Upper lobe of right lung (tissue), 1 donor: ENCODE measurements at regions not wholly inside any gene's neighbourhood (a gene's known extent, or its start where the extent isn't known, plus 50 kb on each side); places are given as distances from the start of the nearest gene placed in this dataset.

Experiments
- ATAC-seq: fragments of 200-7000 bp; cut with Tn5 transposase; one replicate; pipeline ENCODE4 v1.9.1; 2020; ENCODE audit warnings: mild to moderate bottlenecking, moderate library complexity
- DNase-seq: peaks from one replicate; pipeline ENCODE4 v3.0.0-alpha.2; 2020
- H3K27ac ChIP-seq: fragments of 200-600 bp; one replicate; pipeline ENCODE4 v1.8.0; 2022
- H3K27me3 ChIP-seq: fragments of 200-600 bp; one replicate; pipeline ENCODE4 v1.8.0; 2022; ENCODE audit warnings: mild to moderate bottlenecking
- H3K36me3 ChIP-seq: fragments of 200-600 bp; one replicate; pipeline ENCODE4 v1.8.0; 2022
- H3K4me1 ChIP-seq: fragments of 200-600 bp; one replicate; pipeline ENCODE4 v1.8.0; 2022
- H3K4me3 ChIP-seq: fragments of 200-600 bp; one replicate; pipeline ENCODE4 v1.8.0; 2022; ENCODE audit warnings: mild to moderate bottlenecking
- H3K9me3 ChIP-seq: fragments of 200-600 bp; one replicate; pipeline ENCODE4 v1.8.0; 2022
- intact Hi-C: fragments of 100-400 bp; cut with DNase I; formaldehyde crosslinking; loops from one replicate; pipeline ENCODE4 v1.11.0; 2022
- TF ChIP-seq, protein P1 (sequence below): fragments of 200-600 bp; IDR thresholded peaks from one replicate; pipeline ENCODE4 v1.8.0; 2022; ENCODE audit warnings: antibody characterized with exemption
- donor health status: DM: no; HTN: yes; CAD: no; lungs with severe emphysema.

DNA sequence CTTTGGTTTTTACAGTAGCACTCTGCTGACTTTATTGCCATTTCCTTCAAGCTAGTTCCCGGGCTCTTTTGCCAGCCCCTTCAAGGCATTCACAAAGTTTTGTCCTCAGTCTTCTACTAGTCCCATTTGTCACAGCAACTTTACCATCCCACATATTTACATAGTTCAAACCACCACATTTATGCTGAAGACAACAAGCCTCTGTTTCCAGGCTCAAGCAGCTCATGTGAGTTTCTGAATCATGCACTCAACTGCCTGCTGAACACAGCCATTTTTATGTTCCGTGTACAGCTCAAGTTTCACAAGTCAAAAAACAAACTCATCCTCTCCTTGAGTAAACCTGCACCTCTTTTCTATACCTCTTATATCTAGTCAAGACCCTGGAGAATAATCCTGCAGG lies 977.0 kb upstream of the SLC10A2 start:
- DNase-seq (no peak), ATAC-seq (no peak)
- Histone ChIP-seq H3K36me3 (no peaks in the 10 kb centered on the region), H3K4me1 (no peaks in the 10 kb centered on the region), H3K27me3 (no peaks in the 10 kb centered on the region), H3K9me3 (no peaks in the 10 kb centered on the region), H3K27ac (no peak overlapping the region), H3K4me3 (no peak overlapping the region)
- TF ChIP-seq, protein P1, sequence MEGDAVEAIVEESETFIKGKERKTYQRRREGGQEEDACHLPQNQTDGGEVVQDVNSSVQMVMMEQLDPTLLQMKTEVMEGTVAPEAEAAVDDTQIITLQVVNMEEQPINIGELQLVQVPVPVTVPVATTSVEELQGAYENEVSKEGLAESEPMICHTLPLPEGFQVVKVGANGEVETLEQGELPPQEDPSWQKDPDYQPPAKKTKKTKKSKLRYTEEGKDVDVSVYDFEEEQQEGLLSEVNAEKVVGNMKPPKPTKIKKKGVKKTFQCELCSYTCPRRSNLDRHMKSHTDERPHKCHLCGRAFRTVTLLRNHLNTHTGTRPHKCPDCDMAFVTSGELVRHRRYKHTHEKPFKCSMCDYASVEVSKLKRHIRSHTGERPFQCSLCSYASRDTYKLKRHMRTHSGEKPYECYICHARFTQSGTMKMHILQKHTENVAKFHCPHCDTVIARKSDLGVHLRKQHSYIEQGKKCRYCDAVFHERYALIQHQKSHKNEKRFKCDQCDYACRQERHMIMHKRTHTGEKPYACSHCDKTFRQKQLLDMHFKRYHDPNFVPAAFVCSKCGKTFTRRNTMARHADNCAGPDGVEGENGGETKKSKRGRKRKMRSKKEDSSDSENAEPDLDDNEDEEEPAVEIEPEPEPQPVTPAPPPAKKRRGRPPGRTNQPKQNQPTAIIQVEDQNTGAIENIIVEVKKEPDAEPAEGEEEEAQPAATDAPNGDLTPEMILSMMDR, result no peak
- intact Hi-C loops, result no loop called here

DNA sequence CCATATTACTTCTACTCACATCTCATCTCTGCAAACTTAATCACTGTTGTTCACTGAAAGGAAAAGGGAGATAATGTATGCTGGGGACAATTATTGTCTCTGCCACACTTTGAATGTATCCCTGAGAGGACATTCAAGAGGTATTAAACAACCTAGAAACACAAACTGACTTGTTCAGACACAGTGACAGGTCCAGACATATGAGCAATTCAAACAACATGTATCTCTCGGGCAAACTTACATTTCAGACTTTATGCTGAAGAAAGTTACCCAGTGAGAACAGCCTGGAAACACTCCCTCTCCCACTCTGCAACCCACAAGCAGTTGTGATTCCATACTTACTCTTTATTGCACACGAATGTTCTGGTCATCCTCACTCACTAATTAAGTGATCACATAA lies 968.7 kb upstream of the SLC10A2 start:
- H3K4me3 ChIP-seq, result no peak overlapping the region
- ATAC-seq, result no peak

DNA sequence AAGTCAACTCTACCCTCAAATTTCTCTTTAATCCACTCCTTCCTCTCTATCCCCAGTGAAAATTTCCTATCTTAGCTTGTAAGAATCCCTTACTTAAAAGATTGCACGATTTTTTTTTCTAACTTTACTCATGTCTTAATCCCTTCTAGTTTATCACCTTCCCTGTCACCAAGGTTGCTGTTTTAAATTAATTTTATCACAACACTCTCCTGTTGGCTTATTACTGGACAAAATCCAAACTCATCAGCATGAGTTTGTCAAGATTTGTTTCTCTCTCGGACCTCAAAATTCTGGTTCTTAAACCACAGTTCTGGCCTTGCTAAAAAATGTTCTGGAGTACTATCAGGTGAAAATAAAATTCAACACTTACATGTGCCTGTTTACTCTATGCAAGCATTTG lies 959.1 kb upstream of the SLC10A2 start:
- TF ChIP-seq, protein P1, result no peak
- Histone ChIP-seq H3K27me3 (no peaks in the 10 kb centered on the region), H3K36me3 (no peaks in the 10 kb centered on the region), H3K27ac (no peak overlapping the region), H3K4me3 (no peak overlapping the region), H3K4me1 (no peaks in the 10 kb centered on the region), H3K9me3 (no peaks in the 10 kb centered on the region)
- DNase-seq (no peak), ATAC-seq (no peak)
- intact Hi-C loops, result no loop called here

More for the DNA sequence above, 968.7 kb upstream of the SLC10A2 start:
- TF ChIP-seq, protein P1, result no peak
- intact Hi-C loops, result no loop called here
- H3K36me3 ChIP-seq, result no peaks in the 10 kb centered on the region
- no peaks in the 10 kb centered on the region for H3K9me3 ChIP-seq
- H3K27me3 ChIP-seq, result no peaks in the 10 kb centered on the region
- no peak for DNase-seq
- no peak overlapping the region for H3K27ac ChIP-seq
- H3K4me1 ChIP-seq, result no peaks in the 10 kb centered on the region

DNA sequence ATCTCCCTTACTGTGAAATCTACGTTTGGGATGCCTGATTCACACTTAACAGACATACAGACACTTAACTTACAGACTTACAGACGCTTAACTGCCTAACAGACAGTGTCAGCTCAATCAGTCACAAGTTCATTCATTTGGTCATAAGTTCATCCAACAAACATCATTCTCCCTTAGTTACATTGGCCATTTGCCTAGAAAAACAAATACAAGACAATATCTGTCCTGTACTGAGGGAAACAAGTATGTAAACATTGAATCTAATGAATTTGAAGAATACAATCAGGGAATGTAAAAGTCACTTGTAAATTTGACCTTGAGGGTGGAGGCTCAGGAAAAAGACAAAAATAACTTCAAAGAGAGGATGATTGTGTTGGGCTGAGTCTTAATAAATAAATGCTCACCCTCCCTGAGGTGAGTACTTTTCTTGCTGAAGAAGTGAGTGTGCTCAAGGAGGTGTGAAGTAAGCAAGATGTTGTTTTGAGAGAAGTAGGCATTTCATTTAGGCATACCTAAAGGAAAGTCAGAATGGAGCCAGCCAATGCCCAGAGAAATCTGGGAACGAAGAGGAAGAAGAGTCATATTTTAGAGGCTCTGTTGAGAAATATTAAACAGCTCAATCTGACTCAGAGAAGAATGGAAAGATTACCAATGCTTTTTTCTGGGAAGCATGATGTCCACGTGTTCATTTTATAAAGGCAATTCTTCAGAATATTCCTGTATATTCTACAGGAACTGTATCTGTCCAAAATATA lies 958.4 kb upstream of the SLC10A2 start:
- H3K36me3 ChIP-seq, result no peaks in the 10 kb centered on the region
- H3K4me1 ChIP-seq, result no peaks in the 10 kb centered on the region
- DNase-seq, result no peak
- H3K27ac ChIP-seq, result no peak overlapping the region
- intact Hi-C loops, result no loop called here
- no peak for ATAC-seq
- TF ChIP-seq, protein P1, result no peak
- H3K4me3 ChIP-seq, result no peak overlapping the region
- H3K27me3 ChIP-seq, result no peaks in the 10 kb centered on the region
- H3K9me3 ChIP-seq, result no peaks in the 10 kb centered on the region

DNA sequence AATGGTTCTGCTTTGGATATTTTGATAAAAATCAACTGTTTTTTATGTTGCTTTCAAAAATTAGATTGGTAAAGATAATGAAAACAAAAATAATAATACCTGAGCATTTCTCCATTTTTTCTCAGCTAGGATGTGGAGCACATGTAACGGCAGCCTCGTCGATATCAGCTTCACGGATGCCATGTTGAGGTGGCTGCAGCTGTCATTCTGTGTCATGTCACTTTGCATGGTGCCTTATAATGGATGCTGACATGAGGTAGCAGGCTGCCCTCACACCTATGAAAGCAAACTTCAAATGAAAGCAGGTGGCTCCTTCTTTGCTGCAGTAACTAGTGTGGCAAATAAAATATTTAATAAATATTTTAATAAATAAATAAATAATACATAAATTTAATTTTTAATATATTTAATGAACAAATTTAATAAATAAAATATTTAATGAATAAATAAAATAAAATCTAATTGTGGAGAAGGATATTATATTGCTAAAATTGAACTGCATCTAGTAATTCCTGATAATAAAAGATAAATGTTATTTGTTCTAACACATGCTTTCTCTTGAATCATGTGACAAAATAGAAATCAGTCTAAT lies 955.7 kb upstream of the SLC10A2 start:
- Histone ChIP-seq H3K9me3 (no peaks in the 10 kb centered on the region), H3K4me3 (no peak overlapping the region), H3K27me3 (no peaks in the 10 kb centered on the region), H3K4me1 (no peaks in the 10 kb centered on the region), H3K36me3 (no peaks in the 10 kb centered on the region), H3K27ac (no peak overlapping the region)
- intact Hi-C loops, result no loop called here
- ATAC-seq (no peak), DNase-seq (no peak)
- TF ChIP-seq, protein P1, result no peak
